ENCODE measurements at regions not wholly inside any gene's neighbourhood (a gene's known extent, or its start where the extent isn't known, plus 50 kb on each side); places are given as distances from the start of the nearest gene placed in this dataset.

DNA sequence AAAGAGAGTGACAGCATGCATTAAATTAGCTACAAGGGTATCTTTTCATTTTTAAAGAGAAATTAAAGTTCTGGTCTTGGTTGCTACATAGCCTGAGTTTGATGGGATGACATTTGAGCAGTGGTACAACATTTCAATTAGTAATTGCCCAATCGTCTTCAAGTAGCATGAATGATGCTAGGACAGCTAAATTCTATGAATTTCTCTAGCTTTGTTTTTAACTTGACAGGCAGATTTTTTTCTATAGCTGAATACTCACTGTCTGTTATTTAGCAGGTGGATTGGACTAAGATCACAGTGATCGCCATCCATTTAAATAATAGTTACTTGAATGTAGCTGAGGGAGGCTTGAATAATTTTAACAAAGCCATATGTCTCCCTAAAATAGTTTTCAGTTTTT lies 162.2 kb downstream of the OXSM start:
- no peak for DNase-seq
- TF ChIP-seq POLR2A (IDR thresholded peaks at IDR 0.05) = no peak
- TF ChIP-seq, protein P1, sequence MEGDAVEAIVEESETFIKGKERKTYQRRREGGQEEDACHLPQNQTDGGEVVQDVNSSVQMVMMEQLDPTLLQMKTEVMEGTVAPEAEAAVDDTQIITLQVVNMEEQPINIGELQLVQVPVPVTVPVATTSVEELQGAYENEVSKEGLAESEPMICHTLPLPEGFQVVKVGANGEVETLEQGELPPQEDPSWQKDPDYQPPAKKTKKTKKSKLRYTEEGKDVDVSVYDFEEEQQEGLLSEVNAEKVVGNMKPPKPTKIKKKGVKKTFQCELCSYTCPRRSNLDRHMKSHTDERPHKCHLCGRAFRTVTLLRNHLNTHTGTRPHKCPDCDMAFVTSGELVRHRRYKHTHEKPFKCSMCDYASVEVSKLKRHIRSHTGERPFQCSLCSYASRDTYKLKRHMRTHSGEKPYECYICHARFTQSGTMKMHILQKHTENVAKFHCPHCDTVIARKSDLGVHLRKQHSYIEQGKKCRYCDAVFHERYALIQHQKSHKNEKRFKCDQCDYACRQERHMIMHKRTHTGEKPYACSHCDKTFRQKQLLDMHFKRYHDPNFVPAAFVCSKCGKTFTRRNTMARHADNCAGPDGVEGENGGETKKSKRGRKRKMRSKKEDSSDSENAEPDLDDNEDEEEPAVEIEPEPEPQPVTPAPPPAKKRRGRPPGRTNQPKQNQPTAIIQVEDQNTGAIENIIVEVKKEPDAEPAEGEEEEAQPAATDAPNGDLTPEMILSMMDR (IDR thresholded peaks at IDR 0.05) = no peak
- Histone ChIP-seq H3K4me3 (no peak overlapping the region), H3K36me3 (no peaks in the 10 kb centered on the region), H3K27ac (no peak overlapping the region), H3K4me1 (no peaks in the 10 kb centered on the region), H3K9me3 (no peaks in the 10 kb centered on the region), H3K27me3 (no peaks in the 10 kb centered on the region)

DNA sequence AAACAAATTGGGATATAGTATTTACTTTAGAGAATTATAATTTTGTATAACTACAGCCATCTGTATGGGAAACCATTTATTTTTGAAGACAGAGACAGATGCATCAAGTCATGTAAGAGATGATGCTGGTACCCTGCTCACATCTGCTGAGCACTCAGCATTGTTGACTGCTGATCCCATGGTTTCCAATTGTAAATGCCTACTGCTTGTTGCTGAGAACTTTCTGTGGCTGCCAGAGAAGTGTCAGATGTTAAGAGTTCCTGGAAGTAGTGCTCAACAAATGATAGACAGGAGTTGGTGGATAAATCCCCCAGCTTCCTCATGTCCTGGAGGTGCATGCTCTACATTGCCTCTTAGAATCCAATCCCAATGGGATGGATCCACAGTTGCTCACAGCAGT lies 167.1 kb downstream of the OXSM start:
- H3K27me3 ChIP-seq = no peaks in the 10 kb centered on the region
- H3K27ac ChIP-seq = no peak overlapping the region
- H3K4me1 ChIP-seq = no peaks in the 10 kb centered on the region
- no peaks in the 10 kb centered on the region for H3K9me3 ChIP-seq
- TF ChIP-seq, protein P1 (IDR thresholded peaks at IDR 0.05) = no peak
- TF ChIP-seq POLR2A (IDR thresholded peaks at IDR 0.05) = no peak
- H3K36me3 ChIP-seq = no peaks in the 10 kb centered on the region
- H3K4me3 ChIP-seq = no peak overlapping the region
- no peak for DNase-seq

DNA sequence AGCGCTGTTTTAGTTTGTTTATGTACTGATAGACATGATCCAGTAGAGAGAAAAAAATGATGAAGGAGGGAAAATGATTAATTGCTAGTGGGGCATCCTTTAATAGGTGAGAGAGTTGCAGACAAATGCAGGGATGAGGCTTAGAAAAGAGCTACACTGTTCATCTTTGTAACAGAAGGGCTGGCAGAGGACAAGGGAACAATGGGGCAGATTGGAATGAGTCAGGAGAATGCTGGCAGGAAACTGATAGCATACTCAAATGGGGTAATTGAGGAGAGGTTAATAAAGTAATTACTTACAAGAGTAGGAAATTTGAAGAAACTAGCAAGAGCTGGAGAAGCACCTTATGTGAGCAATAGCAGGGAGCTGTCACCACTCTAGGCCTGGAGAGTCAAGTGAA lies 170.9 kb downstream of the OXSM start:
- Histone ChIP-seq H3K4me3 (no peak overlapping the region), H3K27ac (no peak overlapping the region), H3K36me3 (no peaks in the 10 kb centered on the region), H3K27me3 (no peaks in the 10 kb centered on the region), H3K4me1 (no peaks in the 10 kb centered on the region), H3K9me3 (no peaks in the 10 kb centered on the region)
- TF ChIP-seq, protein P1 (IDR thresholded peaks at IDR 0.05) = no peak
- TF ChIP-seq POLR2A (IDR thresholded peaks at IDR 0.05) = no peak
- DNase-seq = no peak

DNA sequence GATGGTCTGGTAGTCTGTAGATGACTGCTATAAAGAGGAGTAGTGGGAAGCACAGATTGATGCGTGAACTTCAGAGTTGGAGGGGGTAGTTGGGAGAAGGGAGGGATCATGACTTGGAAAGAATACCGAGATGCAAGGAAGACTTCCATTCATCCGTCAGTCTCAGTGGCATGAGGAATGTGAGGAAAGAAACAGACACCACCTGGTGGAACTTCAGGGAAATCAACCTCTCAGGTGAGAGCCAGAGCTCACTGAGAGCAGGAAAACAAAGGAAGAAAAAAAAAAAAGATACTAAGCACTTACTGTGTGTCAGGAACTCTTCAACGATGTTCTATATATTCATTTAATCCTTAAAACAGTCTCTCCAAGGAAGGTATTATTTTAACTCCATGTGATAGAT lies 172.4 kb downstream of the OXSM start:
- Histone ChIP-seq H3K9me3 (no peaks in the 10 kb centered on the region), H3K4me1 (no peaks in the 10 kb centered on the region), H3K27ac (no peak overlapping the region), H3K27me3 (no peaks in the 10 kb centered on the region), H3K36me3 (no peaks in the 10 kb centered on the region), H3K4me3 (no peak overlapping the region)
- TF ChIP-seq, protein P1 (IDR thresholded peaks at IDR 0.05) = no peak
- TF ChIP-seq POLR2A (IDR thresholded peaks at IDR 0.05) = no peak
- no peak for DNase-seq

DNA sequence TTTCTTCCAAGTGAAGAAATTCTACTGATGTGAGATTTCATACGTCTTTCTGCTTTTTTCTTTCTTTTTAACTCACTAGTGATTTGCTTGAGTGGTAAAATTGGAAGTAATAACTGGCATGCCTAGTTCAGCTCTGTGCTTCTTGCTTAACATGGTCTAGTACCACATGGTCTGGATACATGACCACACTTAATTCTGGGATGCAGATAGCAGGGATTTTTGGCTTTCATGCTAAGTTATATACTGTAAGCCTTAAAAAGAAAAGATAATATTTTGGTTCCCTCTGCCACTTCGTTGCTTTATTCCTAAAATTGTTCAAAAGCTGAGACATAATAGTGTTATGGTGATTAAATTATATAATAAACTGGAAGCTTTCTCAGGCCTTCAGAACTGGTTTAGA lies 174.3 kb downstream of the OXSM start:
- no peaks in the 10 kb centered on the region for H3K4me1 ChIP-seq
- no peaks in the 10 kb centered on the region for H3K36me3 ChIP-seq
- H3K9me3 ChIP-seq = no peaks in the 10 kb centered on the region
- H3K27ac ChIP-seq = no peak overlapping the region
- no peak for DNase-seq
- TF ChIP-seq, protein P1 (IDR thresholded peaks at IDR 0.05) = no peak
- H3K27me3 ChIP-seq = no peaks in the 10 kb centered on the region
- no peak overlapping the region for H3K4me3 ChIP-seq

DNA sequence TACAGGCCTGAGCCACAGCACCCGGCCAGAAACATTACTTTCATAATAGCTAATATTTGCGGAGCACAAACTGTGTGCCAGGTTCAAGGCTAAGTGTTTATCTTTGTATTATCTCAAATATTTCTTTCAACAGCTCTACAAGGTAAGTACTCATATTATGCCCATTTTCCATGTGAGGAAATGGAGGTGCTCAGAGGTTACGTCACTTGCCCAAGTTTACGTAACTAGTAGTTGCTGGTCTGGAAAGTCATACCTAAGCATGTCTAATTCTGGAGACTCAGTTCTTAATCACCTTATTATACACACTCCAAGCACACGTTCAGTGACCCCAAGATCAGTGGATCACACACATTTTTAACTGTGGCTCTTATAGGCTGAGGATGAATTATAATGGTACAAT lies 177.5 kb downstream of the OXSM start:
- Histone ChIP-seq H3K27me3 (no peaks in the 10 kb centered on the region), H3K4me1 (no peaks in the 10 kb centered on the region), H3K4me3 (no peak overlapping the region), H3K9me3 (no peaks in the 10 kb centered on the region), H3K36me3 (no peaks in the 10 kb centered on the region), H3K27ac (no peak overlapping the region)
- TF ChIP-seq, protein P1 (IDR thresholded peaks at IDR 0.05) = no peak
- no peak for TF ChIP-seq POLR2A (IDR thresholded peaks at IDR 0.05)
- DNase-seq = no peak
